Muscle of back (tissue), 3 donors: ENCODE measurements at regions not wholly inside any gene's neighbourhood (a gene's known extent, or its start where the extent isn't known, plus 50 kb on each side); places are given as distances from the start of the nearest gene placed in this dataset.

Experiments used
- DNase-seq, 3 donors: peaks; one replicate each; pipeline versions ENCODE4 v3.0.0 to v3.0.0-alpha.2; 2013

DNA sequence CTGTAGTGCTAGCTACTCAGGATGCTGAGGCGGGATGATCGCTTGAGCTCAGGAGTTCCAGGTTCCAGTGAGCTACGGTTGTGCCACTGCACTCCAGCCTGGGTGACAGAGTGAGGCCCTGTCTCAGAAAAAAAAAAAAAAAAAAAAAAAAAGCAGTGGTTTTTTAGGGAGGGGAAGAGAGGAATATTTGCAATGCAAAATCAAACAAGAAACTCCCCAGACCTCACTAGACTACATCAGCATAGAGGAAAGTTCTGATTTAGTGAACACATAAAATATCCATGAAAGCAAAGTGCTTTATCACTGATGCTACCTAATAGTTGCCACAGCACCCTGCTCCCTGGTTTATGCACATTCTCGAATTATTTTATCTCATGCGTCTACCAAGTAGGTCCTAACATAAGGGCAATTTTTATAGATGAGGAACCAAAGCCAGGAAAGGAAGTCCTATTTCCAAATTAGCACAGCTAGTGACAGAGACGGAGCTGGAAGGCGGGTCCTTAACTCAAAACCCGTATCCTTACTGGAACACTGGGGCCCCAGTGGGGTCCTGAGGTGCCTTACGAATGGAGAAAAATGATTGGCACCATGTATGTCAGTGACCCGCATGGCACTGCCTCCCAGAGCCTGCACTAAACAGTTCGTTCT lies 50.7 kb upstream of the GPR157 start:
- DNase-seq, result no peak

DNA sequence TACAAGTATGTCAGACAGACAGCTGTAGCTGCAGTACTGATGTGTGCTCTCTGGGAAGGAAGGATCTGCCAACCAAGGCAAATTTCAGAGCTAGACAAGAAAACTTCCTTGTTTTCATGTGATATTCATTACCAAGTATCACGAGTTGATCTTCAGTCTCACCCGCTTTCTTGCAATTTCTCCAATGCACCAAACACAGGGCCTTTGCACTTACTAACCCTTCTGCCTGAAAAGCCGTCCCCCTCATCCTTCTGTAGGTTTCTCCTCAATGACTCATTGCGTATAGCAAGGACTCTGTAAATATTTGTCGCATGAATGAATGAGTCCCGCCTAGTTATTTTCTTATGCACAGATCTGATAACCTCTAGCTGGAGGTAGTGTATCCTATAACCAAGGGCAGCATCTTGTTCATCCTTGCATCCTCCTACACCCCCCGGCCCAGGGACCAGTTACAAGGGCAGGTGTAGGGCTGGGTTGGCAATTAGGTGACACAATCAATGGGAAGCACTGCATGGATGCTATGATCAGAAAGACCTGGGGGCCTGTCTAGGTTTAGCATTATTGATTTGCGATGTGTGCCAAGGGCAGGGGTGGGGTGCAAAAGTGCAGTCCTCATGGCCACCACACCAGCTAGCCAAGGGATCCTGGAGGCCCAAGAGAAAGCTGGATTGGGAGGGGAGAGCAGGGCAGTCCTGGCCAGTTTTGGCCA lies 51.4 kb upstream of the GPR157 start:
- DNase-seq, result peak in 1 of 3 donors; percentile 32

DNA sequence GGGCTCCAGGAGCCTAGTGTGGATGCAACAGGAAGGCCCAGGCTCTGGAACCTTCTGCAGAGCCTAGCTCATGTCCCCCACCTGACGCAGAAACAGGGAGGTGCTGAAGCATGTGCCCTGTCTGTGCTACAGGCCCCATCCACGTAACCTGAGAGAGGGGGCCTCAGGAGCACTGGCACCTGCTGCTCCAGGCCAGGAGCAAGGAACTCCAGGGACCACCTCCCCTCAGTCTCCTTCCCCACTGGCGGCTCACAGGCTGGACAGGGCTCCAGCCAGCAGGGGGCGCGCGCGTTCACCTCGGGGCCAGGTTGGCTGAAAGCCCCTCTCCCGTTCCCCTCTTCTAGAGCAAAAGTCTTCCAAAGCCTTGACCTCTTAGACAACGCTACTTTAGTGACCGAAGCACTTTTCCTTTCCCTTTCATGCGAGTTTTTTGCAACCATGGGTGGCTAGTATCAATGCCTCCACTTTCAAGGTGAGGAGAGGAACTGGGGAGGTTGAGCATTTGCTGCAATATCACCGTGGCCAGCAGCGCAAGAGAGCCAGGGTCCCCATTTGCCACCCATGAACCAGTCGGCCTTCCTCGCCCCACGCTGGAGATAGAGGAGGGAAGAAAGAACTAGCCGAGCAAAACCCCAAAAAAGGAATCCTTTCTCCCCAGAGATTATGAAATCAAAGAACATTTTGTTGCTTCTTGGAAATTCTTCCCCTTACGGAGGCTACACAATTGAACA lies 52.4 kb upstream of the GPR157 start:
- DNase-seq, result peak; percentile 26 to 69 (median 40)

DNA sequence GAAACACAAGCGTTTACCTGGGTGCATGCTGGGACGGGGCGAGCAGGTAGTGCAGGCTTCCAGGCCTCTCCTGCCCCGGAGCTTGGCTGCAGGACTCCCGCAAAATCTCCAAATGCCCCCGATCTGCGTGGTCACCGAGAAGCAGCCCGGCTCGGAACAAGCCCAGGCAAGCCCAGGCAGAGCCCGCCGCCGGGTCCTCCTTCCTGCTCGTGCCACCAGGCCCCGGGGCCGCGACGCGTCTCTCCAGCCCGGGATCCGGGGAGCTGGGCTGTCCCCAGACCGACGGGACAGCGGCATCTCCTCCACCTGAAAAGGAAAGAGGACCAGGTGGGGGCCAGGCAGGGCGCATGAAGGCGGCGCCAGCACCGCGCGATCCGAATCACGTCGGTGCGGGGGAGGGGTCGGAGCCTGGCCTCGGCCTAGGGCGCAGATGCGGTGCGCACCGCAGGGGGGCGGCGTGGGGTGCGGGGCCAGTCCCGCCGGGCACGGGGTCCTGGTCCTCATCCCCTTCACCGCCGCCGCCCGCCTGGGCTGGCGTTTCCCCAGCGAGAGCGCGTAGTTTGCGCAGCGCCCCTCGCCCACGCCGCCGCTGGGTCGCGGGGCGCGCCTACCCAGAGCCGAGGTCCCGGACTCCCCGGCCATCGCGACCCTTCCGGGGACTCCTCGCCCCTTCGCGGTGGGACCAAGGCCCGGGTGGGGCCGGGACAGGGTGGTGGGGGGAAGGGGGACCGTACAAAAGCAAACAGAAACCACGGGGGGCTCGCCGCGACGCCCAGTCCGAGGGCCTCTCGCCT lies 52.4 kb upstream of the H6PD start:
- DNase-seq, result peak in 1 of 3 donors; percentile 48

- peak in 1 of 3 donors; percentile 38 for DNase-seq
Observed at GRCh38 chr1:9182784-9183257, 51.8 kb upstream of the H6PD start.

DNA sequence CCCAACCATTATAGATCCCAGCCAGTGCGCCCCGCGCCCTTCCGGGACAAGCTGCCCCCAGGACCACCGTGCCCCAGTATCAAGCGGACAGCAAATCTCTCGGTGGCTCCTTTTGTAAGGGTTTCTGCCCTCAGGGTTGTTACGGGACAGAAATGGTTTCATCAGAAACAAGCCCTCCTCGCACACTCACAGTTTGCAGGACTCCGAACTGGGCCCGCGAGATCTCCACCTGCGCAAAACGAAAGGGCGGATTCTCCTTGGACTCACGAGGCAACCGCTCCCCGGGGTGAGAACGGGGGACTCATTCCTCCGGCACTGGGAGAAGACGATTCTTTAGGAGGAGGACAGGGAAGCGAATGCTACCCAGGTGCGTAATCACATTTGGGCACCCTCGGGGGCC lies 51.1 kb upstream of the H6PD start:
- DNase-seq, result no peak

- no peak for DNase-seq
Observed at GRCh38 chr1:9183898-9184297, 50.7 kb upstream of the H6PD start.

DNA sequence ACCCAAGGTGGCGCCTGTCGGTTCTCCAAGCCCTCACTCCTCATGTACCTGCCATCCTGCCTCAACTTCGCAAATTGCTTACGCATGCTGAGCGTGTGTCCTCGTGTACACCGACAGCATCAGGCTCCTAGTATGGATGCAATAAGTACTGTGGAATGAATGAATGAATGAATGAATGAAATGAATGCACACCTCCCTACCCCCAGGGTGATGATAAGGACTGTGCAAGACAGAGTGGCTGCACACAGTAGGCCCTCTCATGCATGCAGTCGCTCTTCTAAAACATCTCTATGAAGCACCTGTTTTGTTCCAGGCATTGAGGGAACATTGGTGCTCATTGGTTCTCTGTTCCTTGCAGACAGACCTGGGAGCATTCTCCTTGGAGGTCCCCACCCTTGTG lies 49.8 kb upstream of the H6PD start:
- no peak for DNase-seq
